Activated B cell treated with CpG ODN at 0.5 μM for 24 hours (primary cell): ENCODE measurements at regions not wholly inside any gene's neighbourhood (a gene's known extent, or its start where the extent isn't known, plus 50 kb on each side); places are given as distances from the start of the nearest gene placed in this dataset.

Experiments
- ATAC-seq: fragments of 200-7000 bp; cut with Tn5 transposase; one replicate; pipeline ENCODE4 v1.10.0; 2021; ENCODE audit warnings: low read depth, mild to moderate bottlenecking, moderate library complexity
- CTCF ChIA-PET: fragments of 350-600 bp; sonication (Branson Sonifier 250); formaldehyde crosslinking; loops from one replicate; lab custom pipeline; 2021; ENCODE audit warnings: antibody characterized with exemption; lab: Charles Lee
- POLR2A ChIA-PET: fragments of 350-600 bp; sonication (Branson Sonifier 250); formaldehyde crosslinking; loops from one replicate; lab custom pipeline; 2021; ENCODE audit warnings: antibody characterized with exemption; lab: Charles Lee
- DNase-seq: peaks from one replicate; pipeline ENCODE4 v3.0.0; 2022
- H3K27ac Mint-ChIP-seq: one replicate; pipeline ENCODE4 v1.8.0; 2020; ENCODE audit warnings: mixed read lengths
- H3K27me3 Mint-ChIP-seq: one replicate; pipeline ENCODE4 v1.8.0; 2021; ENCODE audit warnings: mixed read lengths
- H3K36me3 Mint-ChIP-seq: one replicate; pipeline ENCODE4 v1.8.0; 2021; ENCODE audit warnings: low read depth, mixed read lengths
- H3K4me1 Mint-ChIP-seq: one replicate; pipeline ENCODE4 v1.8.0; 2021; ENCODE audit warnings: mixed read lengths
- H3K4me3 Mint-ChIP-seq: one replicate; pipeline ENCODE4 v1.8.0; 2020; ENCODE audit warnings: mild to moderate bottlenecking, mixed read lengths
- H3K9me3 Mint-ChIP-seq: one replicate; pipeline ENCODE4 v1.8.0; 2020; ENCODE audit warnings: mixed read lengths
- intact Hi-C: fragments of 100-400 bp; cut with micrococcal nuclease; formaldehyde crosslinking; loops from one replicate; pipeline ENCODE4 v1.15.1; 2024
- TF ChIP-seq, protein P1 (sequence below): fragments of 200-600 bp; IDR thresholded peaks from one replicate; pipeline ENCODE4 v1.8.0; 2022; ENCODE audit warnings: antibody characterized with exemption, mild to moderate bottlenecking

- Mint-ChIP-seq H3K9me3 (peaks cover 17% of the 10 kb centered on the region), H3K27ac (no peak overlapping the region), H3K27me3 (peaks cover 6% of the 10 kb centered on the region), H3K4me3 (no peak overlapping the region), H3K4me1 (peaks cover 6% of the 10 kb centered on the region), H3K36me3 (no peaks in the 10 kb centered on the region)
- DNase-seq: no peak
- TF ChIP-seq, protein P1, sequence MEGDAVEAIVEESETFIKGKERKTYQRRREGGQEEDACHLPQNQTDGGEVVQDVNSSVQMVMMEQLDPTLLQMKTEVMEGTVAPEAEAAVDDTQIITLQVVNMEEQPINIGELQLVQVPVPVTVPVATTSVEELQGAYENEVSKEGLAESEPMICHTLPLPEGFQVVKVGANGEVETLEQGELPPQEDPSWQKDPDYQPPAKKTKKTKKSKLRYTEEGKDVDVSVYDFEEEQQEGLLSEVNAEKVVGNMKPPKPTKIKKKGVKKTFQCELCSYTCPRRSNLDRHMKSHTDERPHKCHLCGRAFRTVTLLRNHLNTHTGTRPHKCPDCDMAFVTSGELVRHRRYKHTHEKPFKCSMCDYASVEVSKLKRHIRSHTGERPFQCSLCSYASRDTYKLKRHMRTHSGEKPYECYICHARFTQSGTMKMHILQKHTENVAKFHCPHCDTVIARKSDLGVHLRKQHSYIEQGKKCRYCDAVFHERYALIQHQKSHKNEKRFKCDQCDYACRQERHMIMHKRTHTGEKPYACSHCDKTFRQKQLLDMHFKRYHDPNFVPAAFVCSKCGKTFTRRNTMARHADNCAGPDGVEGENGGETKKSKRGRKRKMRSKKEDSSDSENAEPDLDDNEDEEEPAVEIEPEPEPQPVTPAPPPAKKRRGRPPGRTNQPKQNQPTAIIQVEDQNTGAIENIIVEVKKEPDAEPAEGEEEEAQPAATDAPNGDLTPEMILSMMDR: no peak
- peak; percentile 49 for ATAC-seq
- CTCF ChIA-PET: no interaction called here
- POLR2A ChIA-PET: no interaction called here
- intact Hi-C loops: no loop called here
Measured at GRCh38 chr19:46546194-46546896, 50.7 kb upstream of the PNMA8B start.

GRCh38 chr19:46550684-46551083 is 50.4 kb upstream of the CALM3 start:
- intact Hi-C loops: no loop called here
- Mint-ChIP-seq H3K27me3 (peaks cover 14% of the 10 kb centered on the region), H3K4me1 (peaks cover 3% of the 10 kb centered on the region), H3K27ac (no peak overlapping the region), H3K4me3 (no peak overlapping the region), H3K9me3 (peaks cover 18% of the 10 kb centered on the region), H3K36me3 (no peaks in the 10 kb centered on the region)
- ChIA-PET POLR2A (no interaction called here), CTCF (no interaction called here)
- DNase-seq (no peak), ATAC-seq (no peak)
- TF ChIP-seq, protein P1: no peak

GRCh38 chr19:46551164-46551563 is 50.0 kb upstream of the CALM3 start:
- Mint-ChIP-seq H3K36me3 (no peaks in the 10 kb centered on the region), H3K4me3 (no peak overlapping the region), H3K27me3 (peaks cover 14% of the 10 kb centered on the region), H3K27ac (no peak overlapping the region), H3K4me1 (peaks cover 3% of the 10 kb centered on the region), H3K9me3 (peaks cover 18% of the 10 kb centered on the region)
- ATAC-seq (no peak), DNase-seq (no peak)
- intact Hi-C loops: no loop called here
- ChIA-PET POLR2A (no interaction called here), CTCF (no interaction called here)
- TF ChIP-seq, protein P1: no peak
